ENCODE measurements at regions not wholly inside any gene's neighbourhood (a gene's known extent, or its start where the extent isn't known, plus 50 kb on each side); places are given as distances from the start of the nearest gene placed in this dataset.

DNA sequence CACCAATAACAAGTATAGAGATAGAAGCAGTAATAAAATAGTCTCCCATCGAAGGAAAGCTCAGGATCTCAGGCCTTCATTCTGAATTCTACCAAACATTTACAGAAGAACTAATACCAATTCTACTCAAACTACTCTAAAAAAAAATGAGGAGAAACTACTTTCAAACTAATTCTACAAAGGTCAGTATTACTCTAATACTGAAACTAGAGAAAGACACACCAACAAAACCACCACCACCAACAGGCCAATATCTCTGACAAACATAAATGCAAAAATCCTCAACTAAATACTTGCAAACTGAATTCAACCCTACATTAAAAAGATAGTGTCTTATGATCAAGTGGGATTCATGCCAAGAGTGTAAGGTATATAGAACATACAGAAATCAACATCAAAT, 1078.4 kb downstream of the KCNT2 start:
- TF ChIP-seq EZH2 (IDR thresholded peaks at IDR 0.05; ENCODE audit: borderline replicate concordance, low read length) (no peak), CTCF (IDR thresholded peaks at IDR 0.05; ENCODE audit: low read length) (no peak)
